HG03469 (cell line): ENCODE measurements at regions not wholly inside any gene's neighbourhood (a gene's known extent, or its start where the extent isn't known, plus 50 kb on each side); places are given as distances from the start of the nearest gene placed in this dataset.

ENCODE experiments used
- ATAC-seq: cut with Tn5 transposase; IDR thresholded peaks from one replicate; pipeline ENCODE4 v1.9.1; 2021; ENCODE audit warnings: mild to moderate bottlenecking, moderate library complexity, moderate number of reproducible peaks; ENCODE audit not compliant: unreplicated experiment

DNA sequence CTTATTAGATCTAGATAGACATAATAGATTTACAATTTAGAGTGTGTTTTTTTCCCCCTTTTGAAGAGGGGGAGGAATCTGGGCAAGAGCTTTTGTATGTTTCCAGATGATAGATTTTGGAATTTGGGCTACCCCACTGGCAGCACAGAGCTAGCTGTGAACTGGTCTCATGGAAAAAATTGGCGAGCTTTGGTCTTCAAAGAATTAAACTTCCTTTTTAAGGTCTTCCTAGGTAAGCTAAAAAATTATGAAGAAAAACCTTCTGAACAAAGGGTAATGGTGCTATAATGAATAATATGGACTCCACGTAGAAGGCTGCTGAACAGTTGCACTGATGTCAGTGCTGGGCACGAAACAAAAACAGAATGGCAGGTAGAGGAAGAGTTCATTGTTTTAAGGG lies 109.3 kb downstream of the ZIC5 start:
- no peak for ATAC-seq

DNA sequence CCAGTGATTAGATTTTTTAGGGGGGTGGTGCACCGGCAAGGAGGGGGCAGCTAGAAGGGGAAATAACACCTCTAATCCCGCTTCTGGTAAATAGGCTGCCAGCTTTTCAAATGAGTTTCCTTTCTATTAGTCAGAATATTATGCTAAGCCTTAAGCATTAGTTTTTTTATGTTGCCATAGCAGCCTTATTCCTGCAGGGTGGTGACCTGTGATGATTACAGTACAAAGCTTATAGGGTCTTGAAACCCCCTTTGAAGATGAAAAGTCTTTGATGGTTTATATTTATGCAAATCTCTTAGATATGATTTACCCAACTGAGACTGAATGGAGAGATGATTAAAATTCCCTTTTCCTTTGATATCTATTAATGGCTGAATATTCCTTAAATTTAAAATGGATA lies 109.8 kb downstream of the ZIC5 start:
- no peak for ATAC-seq

DNA sequence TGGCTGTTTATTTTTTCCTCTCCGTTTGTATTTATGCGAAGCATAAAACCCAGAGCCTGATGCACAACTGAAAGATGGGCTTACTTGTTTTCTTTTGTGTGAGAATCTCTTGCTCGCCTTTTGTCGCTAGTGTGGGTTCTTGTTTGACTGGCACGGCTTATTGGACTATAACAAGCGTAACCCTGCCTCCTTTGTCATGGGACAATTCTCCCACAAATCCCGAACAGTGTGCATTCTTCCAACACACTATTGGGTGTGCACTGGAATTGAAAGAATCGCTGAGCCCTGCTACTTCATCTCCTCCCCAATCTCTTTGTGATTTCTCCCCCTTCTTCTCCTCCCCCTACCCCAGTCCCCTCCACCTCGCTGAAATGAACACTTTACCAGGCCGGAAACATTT lies 110.8 kb downstream of the ZIC5 start:
- ATAC-seq: no peak

DNA sequence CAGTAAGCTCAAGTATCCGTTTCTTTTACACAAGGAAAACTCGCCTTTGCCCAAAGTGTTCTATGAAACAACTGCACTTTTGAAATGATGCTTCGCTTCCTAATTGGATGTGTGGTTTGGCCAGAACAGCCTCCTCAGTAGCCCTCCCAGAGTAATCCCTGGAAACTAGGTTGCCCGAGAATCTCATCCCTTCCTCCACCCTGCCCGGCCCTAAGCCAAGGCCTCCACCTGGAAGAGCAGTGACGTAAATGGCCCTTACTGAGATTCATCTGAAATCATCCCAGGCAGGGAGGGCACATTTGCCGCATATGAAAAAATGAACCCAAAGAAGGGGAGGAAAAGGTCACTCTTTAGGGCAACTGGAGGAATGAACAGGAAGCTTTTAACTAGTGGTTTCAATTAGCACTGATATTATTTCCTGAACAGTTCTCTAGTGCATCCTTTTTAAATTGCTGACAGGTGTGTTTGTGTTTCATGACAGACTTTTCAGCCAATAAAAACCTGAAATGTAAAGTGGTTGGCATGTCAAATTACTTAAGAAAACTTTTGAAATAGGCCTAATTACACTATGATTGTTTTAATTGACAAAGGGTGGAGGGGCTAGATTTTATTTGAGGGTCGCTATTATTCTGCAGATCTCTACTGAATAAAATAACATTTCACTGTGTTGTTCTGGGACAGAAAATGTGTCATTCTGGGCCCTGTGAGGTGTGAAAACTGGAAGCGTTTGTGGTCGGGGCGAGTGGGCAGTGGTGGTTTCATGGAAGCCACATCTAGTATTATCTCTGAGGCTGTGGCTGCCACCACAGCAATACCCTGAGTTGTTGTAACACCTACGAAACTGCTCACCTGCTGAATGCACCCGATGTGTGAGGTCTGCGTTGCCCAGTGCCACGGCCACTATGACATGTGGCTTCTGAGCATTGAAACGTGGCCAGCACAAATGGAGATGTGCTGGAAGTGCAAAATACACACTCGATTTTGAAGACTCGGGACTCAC lies 112.1 kb downstream of the ZIC5 start:
- ATAC-seq: peak; percentile 94

DNA sequence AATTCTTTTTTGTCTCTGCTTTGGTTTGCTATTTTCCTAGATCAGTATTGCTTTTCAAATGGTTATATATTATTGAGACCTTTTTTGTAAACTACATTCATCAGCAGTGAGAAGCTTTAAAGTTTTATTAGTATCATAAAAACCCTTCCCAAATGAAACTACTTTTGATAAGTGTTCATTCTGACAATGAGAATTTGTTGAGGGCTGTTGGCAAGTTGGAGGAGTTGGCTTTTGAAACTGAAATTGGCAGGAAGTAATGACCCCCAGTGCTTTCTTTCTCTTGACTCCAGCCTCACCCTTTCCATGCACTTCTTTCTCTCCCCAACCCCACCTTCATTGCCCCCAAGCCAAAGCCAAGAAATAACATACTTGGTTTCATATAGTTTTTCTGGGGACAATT lies 113.8 kb downstream of the ZIC5 start:
- no peak for ATAC-seq

DNA sequence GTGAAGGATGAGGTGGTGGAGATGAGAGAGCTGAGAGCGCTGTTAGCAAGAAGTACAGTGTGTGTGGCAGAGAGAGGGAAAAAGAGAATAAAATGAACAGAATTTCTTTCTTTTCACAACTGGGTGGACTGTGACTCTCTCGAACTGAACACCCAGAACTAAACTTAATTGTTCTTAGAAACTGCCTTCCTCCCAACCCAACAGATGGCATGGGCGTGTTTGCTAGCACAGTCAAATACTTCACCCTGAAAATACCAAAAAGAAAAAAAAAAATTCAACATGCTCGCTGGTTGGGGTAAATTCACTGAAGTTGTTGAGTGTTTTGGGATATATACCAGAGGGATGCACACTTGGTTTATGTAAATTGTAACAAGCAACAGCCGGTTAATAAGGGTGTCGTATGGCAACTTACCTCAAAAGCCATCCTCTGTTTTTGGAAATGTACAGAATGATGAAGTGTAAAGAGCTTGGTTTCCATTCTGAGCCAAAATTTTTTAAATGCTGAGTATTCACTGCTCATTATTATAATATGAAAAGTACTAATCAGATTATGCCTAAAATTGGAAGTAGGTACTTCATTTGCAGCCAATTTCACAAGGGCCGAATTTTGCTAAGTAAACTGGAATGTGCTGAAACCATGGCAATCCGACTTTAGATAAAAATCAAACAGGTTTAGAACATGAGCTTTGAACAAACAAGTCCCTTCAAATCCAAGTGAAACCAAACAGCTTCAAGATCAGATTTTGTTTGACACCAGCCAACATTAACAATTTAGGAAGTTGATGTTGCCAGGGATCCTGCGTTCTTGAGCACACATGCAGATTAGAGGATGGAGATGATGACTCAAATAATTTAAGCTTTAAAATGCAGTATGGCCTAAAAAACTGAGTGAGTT lies 115.8 kb downstream of the ZIC5 start:
- ATAC-seq: no peak

DNA sequence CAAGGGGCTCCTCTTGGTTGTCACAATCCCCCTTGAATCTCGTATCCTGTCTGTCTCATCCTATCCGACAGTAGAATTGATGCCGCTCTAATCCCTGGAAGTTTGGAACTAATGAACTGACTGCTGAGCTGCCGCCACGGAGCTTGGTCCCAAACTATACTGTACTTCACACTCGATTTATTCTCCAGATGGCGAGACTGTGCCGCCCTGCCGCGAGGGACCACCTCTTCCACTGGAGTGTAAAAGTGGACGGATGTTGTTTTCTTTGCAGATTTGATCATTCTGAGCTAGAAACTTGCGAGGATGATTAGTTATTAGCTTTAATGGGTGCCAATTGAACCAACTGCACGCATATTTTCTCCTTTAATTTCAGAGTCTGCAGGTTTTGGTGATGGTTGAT lies 117.2 kb downstream of the ZIC5 start:
- no peak for ATAC-seq

DNA sequence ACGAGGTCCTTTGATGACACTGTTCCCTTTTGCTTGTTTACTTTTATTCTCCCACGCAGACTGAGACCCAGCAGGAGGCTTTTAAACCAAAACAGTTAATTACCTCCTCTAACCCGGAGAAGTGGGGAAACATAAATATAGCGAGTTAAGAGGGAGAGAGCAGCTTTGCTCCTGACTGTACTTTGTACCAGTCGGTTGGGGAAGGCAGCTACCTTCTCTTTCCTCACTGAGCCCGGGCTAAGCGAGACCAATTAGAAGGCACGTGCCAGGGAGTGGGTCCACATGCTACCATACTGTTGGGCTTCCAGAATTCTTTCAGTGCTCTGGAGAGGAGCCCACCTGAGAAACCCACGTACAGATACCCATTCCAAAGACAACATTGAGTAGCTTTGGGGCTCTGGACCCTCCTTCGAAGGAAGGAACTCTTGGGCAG lies 124.2 kb downstream of the ZIC5 start:
- ATAC-seq: no peak

DNA sequence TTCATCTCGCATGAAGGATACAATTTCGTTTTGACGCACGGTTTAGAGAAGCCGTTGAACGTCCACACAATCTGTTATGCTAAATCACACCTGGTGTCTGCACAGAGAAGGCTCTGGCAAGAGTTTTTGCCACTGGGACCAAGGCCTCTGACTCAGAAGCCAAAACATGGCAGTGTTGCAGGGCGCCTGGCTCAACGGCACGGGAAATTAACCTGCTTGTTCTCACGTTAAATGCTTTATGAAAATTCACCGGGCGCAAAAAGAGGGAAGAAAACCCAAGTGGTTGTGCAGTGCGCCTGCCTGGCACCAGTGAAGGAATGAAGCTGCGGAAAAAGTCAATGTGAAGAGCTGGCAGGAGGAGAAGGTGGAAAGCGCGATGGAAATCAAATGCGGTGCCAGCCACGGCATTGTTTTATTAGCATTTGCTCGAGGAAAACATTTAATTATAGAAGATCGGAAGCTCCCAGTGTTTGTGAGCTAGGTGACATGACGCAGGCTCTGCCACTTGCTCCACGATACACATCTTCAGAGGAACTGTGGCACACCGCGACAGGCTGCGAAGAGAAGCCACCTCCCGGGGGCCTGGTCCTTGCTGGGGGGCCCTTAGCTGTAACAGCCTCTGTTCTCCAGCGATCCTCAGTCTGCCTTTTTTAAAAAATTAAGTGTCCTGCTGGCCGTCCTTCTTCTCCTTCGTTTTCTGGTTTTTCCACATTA lies 126.2 kb downstream of the ZIC5 start:
- no peak for ATAC-seq

DNA sequence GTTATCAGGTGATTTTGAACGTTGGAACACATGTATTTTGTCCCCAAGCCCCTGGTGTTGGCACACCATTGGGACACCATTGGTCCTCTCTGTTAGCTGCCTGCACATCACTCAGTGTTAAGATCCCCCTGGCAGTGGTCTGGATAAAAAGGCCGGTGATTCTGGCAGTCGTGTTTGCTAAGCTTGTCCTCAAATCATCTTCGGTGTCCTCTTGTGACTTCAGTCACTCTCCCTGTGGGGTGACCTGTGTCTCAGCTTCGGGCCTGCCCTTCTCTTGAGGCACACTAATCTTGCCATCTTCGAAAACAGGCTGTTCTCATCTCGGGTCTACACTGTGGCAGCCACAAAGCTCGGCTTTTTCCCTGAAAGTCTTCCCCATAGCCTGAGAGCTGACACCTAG lies 127.1 kb downstream of the ZIC5 start:
- ATAC-seq: no peak

DNA sequence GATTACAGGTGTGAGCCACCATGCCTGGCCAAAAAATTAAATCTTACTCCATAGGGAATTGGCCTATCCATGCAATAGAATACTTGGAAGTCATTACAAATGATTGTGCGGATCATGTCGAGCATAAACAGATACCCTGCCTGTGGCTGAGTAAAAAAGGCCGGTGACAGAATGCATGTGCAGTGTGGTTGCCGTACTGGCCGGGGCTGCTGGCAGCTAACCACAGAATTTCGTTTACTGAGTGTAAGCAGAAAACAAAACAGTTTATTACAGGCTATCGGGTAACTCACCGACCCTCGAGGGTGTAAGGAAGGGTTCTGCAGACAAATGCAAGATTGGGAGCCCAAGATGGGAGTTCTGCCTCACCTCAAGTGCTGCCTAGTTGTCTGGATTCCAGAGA lies 127.7 kb downstream of the ZIC5 start:
- ATAC-seq: no peak

DNA sequence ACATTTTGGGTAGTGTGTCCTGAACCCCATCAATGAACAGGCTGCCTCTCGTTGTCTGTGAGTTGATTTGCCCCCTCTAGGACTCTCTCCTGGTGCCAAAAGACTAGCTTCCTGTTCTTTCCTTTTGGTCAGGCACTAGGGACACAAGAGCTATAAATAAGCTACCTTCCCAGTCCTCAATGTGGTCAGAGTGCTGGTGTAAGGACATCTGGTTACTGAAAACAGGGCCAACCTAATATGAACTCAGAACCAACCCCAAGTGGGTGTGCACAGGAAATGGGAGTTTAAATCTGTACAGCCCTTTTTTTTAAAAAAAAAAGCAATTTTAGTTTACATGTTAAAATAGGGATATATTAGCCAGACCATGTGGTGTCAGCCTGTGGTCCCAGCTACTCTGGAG lies 129.2 kb downstream of the ZIC5 start:
- no peak for ATAC-seq

DNA sequence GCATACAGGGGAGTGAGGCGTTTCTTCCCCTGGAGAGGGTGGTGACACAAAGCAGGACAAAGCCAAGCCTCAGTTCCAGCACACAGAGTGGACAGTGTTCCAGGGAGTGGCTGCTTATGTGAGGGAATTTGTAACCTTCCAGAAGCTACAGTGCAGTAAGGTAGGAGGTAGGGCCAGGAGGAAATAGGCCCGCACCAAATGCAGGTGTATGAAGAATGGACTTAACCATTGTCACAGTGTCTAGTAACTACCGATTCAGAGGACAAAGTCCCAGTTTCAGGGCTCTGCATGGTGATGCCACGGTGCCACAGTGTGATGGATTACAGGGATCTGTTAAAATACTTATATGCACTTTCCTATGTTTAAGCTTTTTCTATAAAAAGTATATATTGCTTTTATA lies 135.3 kb downstream of the ZIC5 start:
- no peak for ATAC-seq

DNA sequence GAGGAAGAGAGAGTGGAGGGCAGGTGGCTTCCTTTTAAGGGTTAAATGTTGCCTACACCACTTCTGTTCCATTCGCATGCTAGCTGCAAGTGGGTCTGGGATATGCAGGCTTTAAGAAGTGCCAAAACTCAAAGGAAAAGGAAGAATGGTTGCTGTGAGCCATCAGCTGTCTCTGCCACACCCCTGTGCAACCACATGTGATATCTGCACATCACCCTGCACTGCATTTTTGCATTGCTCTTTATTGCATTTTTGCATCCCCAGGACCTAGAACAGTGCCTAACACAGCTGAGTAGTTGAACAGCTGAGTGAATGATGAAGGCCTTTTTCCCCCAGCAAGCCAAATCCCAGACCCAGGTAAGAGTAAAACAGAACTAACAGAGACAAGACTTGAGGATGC lies 136.1 kb downstream of the ZIC5 start:
- ATAC-seq: no peak

DNA sequence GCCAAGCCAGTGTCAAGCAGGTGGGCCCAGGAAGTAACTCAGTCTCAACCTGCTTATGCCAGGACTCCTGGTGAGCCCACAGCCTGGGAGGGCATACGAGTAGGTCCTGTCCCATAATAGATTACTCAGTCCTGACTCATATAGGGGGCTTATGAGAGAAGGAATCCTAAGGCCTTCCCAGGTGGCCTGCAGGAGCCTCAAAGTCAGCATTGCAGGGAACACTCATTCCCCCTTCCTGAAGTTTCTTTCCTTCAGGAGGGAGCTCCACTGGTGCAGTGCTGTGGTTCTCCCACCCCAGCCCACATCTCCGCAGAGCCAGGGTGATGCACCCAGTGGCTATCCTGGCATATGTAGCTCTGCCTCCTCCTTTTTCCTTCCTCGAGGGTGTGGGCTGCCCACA lies 137.3 kb downstream of the ZIC5 start:
- ATAC-seq: no peak

DNA sequence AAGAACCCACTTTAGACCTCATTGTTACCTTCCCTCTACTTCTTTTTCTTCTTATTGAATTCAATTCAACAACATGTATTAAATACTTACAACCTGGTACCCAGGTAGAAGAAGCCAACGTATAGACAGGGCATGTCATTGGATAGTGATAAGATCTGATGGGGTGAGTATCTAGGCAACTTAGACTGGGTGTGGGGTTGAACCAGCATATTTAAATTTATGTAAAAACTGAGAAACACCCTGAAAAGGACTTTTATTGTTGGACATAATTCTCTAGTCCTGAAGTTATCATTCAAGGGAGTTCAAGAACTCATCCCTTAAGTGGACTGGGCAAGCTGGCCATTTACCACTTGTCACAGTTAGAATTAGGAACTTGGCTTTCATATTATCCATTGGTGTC lies 139.2 kb downstream of the ZIC5 start:
- ATAC-seq: no peak

DNA sequence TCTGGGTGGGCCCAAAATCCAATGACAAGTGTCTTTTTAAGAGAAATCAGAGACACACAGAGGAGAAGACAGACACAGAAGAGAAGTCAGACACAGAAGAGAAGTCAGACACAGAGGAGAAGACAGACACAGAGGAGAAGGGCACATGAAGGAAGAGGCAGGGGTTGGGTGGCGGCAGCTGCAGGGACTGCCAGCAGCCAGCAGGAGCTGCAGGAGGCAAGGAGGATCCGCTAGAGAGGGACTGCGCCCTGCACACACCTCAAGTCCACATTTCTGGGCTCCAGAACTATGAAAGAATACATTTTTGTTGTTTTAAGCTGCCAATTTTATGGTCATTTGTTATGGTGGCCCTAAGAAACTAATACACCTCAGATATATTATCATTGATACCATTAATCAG lies 140.6 kb downstream of the ZIC5 start:
- no peak for ATAC-seq

DNA sequence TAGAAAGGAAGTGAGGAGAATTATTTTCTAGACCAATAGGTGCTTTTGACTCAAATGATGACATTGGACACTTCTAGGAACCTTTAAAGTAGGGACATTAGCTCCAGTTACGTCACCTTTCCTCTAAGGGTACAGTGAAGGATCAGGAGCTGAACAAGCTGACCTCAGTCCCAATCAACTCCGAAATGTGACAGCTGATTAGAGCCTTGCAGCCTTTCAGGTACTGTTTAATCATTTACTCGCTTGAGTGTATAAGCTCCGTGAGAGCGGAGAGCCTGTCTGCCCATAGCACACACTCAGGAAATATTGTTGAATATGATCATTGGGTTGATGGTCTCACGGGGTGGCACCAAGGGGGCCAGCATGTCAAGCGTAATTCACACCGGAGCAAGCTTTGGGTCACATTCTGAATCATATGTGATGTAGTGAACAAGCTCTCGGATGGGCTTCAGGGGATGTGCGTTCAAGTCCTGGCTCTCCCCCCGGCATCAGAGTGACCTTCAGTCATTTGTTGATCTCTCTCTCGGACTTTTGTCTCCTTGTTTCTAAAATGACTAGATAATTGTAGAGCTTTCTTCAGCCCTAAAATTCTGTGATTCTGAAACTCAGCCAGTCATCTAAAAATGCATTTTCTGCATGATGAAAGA lies 141.9 kb downstream of the ZIC5 start:
- ATAC-seq: no peak

DNA sequence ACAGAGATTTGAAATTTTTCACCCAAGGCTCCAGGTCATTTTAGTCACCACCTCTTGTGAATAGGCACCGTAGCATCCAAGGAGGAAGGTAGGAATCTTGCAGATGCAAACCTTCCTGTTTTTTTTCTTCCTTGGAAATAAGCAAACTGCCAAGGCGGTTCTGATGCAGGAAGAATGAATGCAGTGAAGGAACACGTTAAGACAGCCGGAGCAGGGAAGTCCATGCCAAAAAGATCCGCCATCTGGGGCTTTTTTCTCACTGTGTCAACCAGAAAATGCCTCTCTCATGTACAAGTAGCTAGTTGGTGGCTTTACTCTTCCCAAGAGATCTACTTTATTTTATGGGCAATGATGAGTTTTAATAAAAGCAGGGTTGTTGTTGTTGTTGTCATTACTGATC lies 142.4 kb downstream of the ZIC5 start:
- ATAC-seq: no peak

DNA sequence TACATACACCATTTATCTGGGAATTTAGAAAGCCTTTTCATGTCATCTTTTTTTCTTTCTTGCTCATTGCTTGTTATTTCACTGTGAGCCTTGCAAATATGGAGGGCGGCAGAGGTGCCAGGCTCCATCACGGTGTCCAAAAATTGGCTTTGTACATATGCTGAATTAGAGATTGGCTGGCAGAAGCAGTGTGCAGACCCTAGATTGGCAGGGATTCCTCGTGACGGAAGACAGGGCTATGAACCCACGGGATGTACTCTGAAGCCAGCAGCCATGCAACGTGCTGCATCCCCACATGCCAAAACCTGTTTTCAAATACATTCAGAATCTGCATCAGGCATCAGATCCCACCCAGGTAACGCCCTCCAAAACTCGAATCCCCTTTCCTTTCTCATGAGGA lies 142.8 kb downstream of the ZIC5 start:
- no peak for ATAC-seq

DNA sequence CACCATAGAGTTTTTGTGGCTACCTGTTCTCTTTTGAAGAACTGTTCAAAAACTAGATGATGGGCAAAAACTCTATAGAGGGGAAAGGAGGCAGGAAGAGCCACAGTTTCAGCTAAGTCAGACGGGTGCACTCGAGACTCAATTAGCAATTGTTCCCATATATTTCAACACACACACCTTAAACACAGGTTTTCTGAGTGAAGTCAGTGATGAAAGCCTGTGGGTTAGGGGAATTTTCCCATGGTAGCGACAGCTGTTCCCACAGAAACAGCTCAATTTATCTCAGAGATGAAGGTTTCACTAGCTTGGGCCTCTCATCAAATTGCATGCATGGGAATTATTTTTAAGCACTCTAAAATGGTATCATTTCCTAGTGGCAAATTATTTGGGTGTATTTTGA lies 143.4 kb downstream of the ZIC5 start:
- no peak for ATAC-seq
